IMR-90 (cell line): ENCODE measurements at regions not wholly inside any gene's neighbourhood (a gene's known extent, or its start where the extent isn't known, plus 50 kb on each side); places are given as distances from the start of the nearest gene placed in this dataset. TPM values are rescaled to one million over a fixed set of nuclear protein-coding genes. Genes with fewer than 3 reads are reported as not detected.

Experiments
- ATAC-seq: fragments of 200-7000 bp; cut with Tn5 transposase; 2 replicates; pipeline ENCODE4 v1.9.1; 2020; ENCODE audit warnings: low read depth, mild to moderate bottlenecking, moderate library complexity
- BruUV-seq: library from RNA; stranded (reverse); fragments of 400-500 nt; replicated peaks from 2 replicates; lab custom pipeline; 2021; lab: Mats Ljungman, UMichigan
- CTCF ChIA-PET: fragments of 300-600 bp; formaldehyde crosslinking; extraction: SDS; loops from one replicate; lab custom pipeline; 2021; ENCODE audit warnings: antibody characterized with exemption; lab: Yijun Ruan, JAX
- POLR2A ChIA-PET: fragments of 300-600 bp; sonication (Branson Sonifier 250); formaldehyde crosslinking; loops from one replicate; lab custom pipeline; 2022; ENCODE audit warnings: antibody characterized with exemption; ENCODE audit not compliant: unreplicated experiment; lab: Charles Lee
- DNase-seq: peaks from one replicate; pipeline ENCODE4 v3.0.0; 2013
- H2AFZ ChIP-seq: replicated peaks from 2 replicates; pipeline ENCODE3; 2013; ENCODE audit warnings: low read length, mild to moderate bottlenecking; ENCODE audit not compliant: poor library complexity
- H2AK5ac ChIP-seq: 2 replicates; pipeline ENCODE4 v1.6.1; 2013; ENCODE audit warnings: low read depth, low read length, inconsistent platforms
- H2AK9ac ChIP-seq: replicated peaks from 2 replicates; pipeline ENCODE3; 2013; ENCODE audit warnings: mild to moderate bottlenecking, low read depth, low read length, moderate library complexity; ENCODE audit not compliant: poor library complexity
- H2BK120ac ChIP-seq: 2 replicates; pipeline ENCODE4 v1.6.1; 2013; ENCODE audit warnings: low read depth, low read length, inconsistent platforms
- H2BK15ac ChIP-seq: 3 replicates; pipeline ENCODE4 v1.6.1; 2013; ENCODE audit warnings: low read depth, low read length, inconsistent platforms
- H2BK20ac ChIP-seq: 2 replicates; pipeline ENCODE4 v1.6.1; 2013; ENCODE audit warnings: low read depth, mild to moderate bottlenecking, inconsistent platforms, low read length, moderate library complexity
- H2BK5ac ChIP-seq: 2 replicates; pipeline ENCODE4 v1.6.1; 2013; ENCODE audit warnings: mild to moderate bottlenecking, low read depth, low read length, inconsistent platforms; ENCODE audit not compliant: poor library complexity, severe bottlenecking
- H3K14ac ChIP-seq: replicated peaks from 2 replicates; pipeline ENCODE4 v1.6.1; 2013; ENCODE audit warnings: low read depth, low read length, inconsistent platforms
- H3K18ac ChIP-seq: 2 replicates; pipeline ENCODE4 v1.6.1; 2013; ENCODE audit warnings: low read depth, low read length, control low read depth
- H3K23ac ChIP-seq: 2 replicates; pipeline ENCODE4 v1.6.1; 2013; ENCODE audit warnings: low read depth, low read length, inconsistent platforms
- H3K27ac ChIP-seq: 2 replicates; pipeline ENCODE4 v1.5.1; 2013; ENCODE audit warnings: mild to moderate bottlenecking, control low read depth, low read length; ENCODE audit not compliant: insufficient read depth
- H3K27me3 ChIP-seq: 2 replicates; pipeline ENCODE4 v1.6.1; 2013; ENCODE audit warnings: low read length; ENCODE audit not compliant: control insufficient read depth, insufficient read depth
- H3K36me3 ChIP-seq: 2 replicates; pipeline ENCODE4 v1.6.1; 2013; ENCODE audit warnings: low read length, mixed read lengths; ENCODE audit not compliant: control insufficient read depth, insufficient read depth
- H3K4ac ChIP-seq: 2 replicates; pipeline ENCODE4 v1.6.1; 2013; ENCODE audit warnings: low read depth, low read length, inconsistent platforms
- H3K4me1 ChIP-seq: 2 replicates; pipeline ENCODE4 v1.6.1; 2013; ENCODE audit warnings: low read length, mixed read lengths; ENCODE audit not compliant: control insufficient read depth, insufficient read depth
- H3K4me2 ChIP-seq: 2 replicates; pipeline ENCODE4 v1.6.1; 2013; ENCODE audit warnings: low read depth, mild to moderate bottlenecking, control low read depth, low read length, moderate library complexity
- H3K4me3 ChIP-seq: 2 replicates; pipeline ENCODE4 v1.5.1; 2013; ENCODE audit warnings: low read depth, mild to moderate bottlenecking, control low read depth, low read length, moderate library complexity; ENCODE audit not compliant: insufficient read depth
- H3K56ac ChIP-seq: 2 replicates; pipeline ENCODE4 v1.6.1; 2013; ENCODE audit warnings: low read length, inconsistent platforms; ENCODE audit not compliant: insufficient read depth; ENCODE audit errors: extremely low read depth
- H3K79me1 ChIP-seq, 2 experiments: 2 replicates each; pipeline ENCODE4 v1.6.1; 2013; ENCODE audit warnings: low read length in 2 of 2, inconsistent platforms in 1 of 2, low read depth in 1 of 2
- H3K9ac ChIP-seq: 2 replicates; pipeline ENCODE4 v1.6.1; 2013; ENCODE audit warnings: low read depth, low read length, control low read depth
- H3K9me1 ChIP-seq: 2 replicates; pipeline ENCODE4 v1.6.1; 2013; ENCODE audit warnings: low read length, inconsistent platforms; ENCODE audit not compliant: insufficient read depth
- H3K9me3 ChIP-seq: 2 replicates; pipeline ENCODE4 v1.6.1; 2013; ENCODE audit warnings: low read length; ENCODE audit not compliant: control insufficient read depth, insufficient read depth
- H4K20me1 ChIP-seq: 2 replicates; pipeline ENCODE4 v1.6.1; 2013; ENCODE audit warnings: low read length, inconsistent platforms; ENCODE audit not compliant: insufficient read depth
- H4K5ac ChIP-seq: 2 replicates; pipeline ENCODE4 v1.6.1; 2013; ENCODE audit warnings: mild to moderate bottlenecking, low read depth, low read length, control low read depth
- H4K8ac ChIP-seq, 2 experiments: 2 replicates each; pipeline ENCODE4 v1.6.1; 2013; ENCODE audit warnings: low read depth in 2 of 2, low read length in 2 of 2, control low read depth in 1 of 2, inconsistent platforms in 1 of 2
- H4K91ac ChIP-seq: 2 replicates; pipeline ENCODE4 v1.6.1; 2013; ENCODE audit warnings: low read depth, low read length, inconsistent platforms; ENCODE audit not compliant: insufficient read depth
- RCOR1 ChIP-seq: IDR thresholded peaks from 2 replicates; pipeline ENCODE4 v1.6.1; 2012; ENCODE audit warnings: mild to moderate bottlenecking, low read length, improper control_type of control experiment; ENCODE audit not compliant: insufficient replicate concordance
- WGBS, 2 experiments: methylation state at CpG; one replicate each; pipeline versions ENCODE4 v1.1.5 to v1.1.7; 2013; ENCODE audit warnings: missing lambda C conversion rate in 2 of 2; ENCODE audit not compliant: insufficient read length in 1 of 2; ENCODE audit errors: extremely low coverage in 2 of 2; 5-methylcytosine and 5-hydroxymethylcytosine counted together
- dilution Hi-C: fragments of 300-500 bp; cut with HindIII; formaldehyde crosslinking; loops from one replicate; pipeline ENCODE4 v1.14.3; 2018; ENCODE audit warnings: low sequenced_read_pairs; ENCODE audit not compliant: unreplicated experiment
- in situ Hi-C: fragments of 300-500 bp; cut with MboI; formaldehyde crosslinking; loops from 3 replicates; pipeline ENCODE4 v1.14.3; 2019; ENCODE audit warnings: low sequenced_read_pairs, inconsistent platforms, mixed read lengths
- intact Hi-C: fragments of 100-400 bp; cut with micrococcal nuclease; formaldehyde crosslinking; loops from 2 replicates; pipeline ENCODE4 v1.10.0; 2022
- microRNA-seq, 2 experiments: library from miRNA; stranded (forward) in 1 of 2; unstranded in 1 of 2; fragments of 10-50 nt in 1 of 2; fragments of <30 nt in 1 of 2; gene quantifications in 1 of 2; microRNA quantifications in 1 of 2; one replicate each; pipeline versions ENCODE3 to v1.1.0; 2013 to 2020; ENCODE audit not compliant: insufficient read depth in 1 of 2, insufficient read length in 1 of 2, unreplicated experiment in 1 of 2
- small RNA-seq, 5 experiments: library from RNA; depleted of rRNA; stranded (forward); fragments of <200 nt; gene quantifications; one replicate each; pipeline ENCODE3, GENCODE V24; 2012

DNA sequence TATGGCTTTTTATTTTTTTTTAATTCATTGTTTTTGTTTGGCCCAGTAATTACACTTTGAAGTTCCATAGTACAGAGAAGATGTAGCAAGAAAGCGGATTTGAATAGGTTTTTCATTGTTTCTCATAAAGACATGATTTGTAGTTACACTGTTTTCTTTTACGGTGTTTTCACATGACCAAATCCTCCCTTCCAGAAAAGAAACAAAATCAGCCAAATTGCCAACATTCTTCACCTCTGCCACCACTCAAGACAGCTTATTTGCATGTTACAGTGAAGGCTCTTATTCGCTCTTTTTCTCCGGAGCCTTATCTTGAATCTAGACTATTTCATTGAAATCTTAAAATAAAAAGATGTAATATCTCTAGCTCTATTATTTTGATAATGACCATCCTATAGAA, 50.9 kb upstream of the KCNH5 start:
- no peak overlapping the region for H3K56ac ChIP-seq
- H4K20me1 ChIP-seq, result no peaks in the 10 kb centered on the region
- H3K4me3 ChIP-seq, result no peak overlapping the region
- H2BK5ac ChIP-seq, result no peak overlapping the region
- no peak overlapping the region for H3K18ac ChIP-seq
- no peaks in the 10 kb centered on the region for H3K9me1 ChIP-seq
- DNase-seq (no peak), ATAC-seq (no peak)
- no peak overlapping the region for H3K23ac ChIP-seq
- dilution Hi-C loops (no loop called here), in situ Hi-C loops (no loop called here), intact Hi-C loops (no loop called here)
- WGBS, 2 experiments, result no CpG with 5 or more reads among the region's 4 CpGs
- H2AFZ ChIP-seq, result no peak overlapping the region
- H4K8ac ChIP-seq, result no peak overlapping the region
- no peaks in the 10 kb centered on the region for H3K36me3 ChIP-seq
- H3K27me3 ChIP-seq, result no peaks in the 10 kb centered on the region
- ChIA-PET CTCF (no interaction called here), POLR2A (no interaction called here)
- H2BK15ac ChIP-seq, result no peak overlapping the region
- no peaks in the 10 kb centered on the region for H3K79me1 ChIP-seq
- H4K5ac ChIP-seq, result no peak overlapping the region
- no TSS peak for BruUV-seq
- no peak overlapping the region for H2AK9ac ChIP-seq
- no peak overlapping the region for H3K14ac ChIP-seq
- no peak overlapping the region for H3K9ac ChIP-seq
- no peak for TF ChIP-seq RCOR1
- no peak overlapping the region for H3K4ac ChIP-seq
- H3K9me3 ChIP-seq, result no peaks in the 10 kb centered on the region
- H4K91ac ChIP-seq, result no peak overlapping the region
- H2BK20ac ChIP-seq, result no peak overlapping the region
- no peak overlapping the region for H3K27ac ChIP-seq
- no peak overlapping the region for H2BK120ac ChIP-seq
- H3K4me2 ChIP-seq, result no peak overlapping the region
- no peaks in the 10 kb centered on the region for H3K4me1 ChIP-seq
- no peak overlapping the region for H2AK5ac ChIP-seq

Small RNA genes lying in the stretch of these regions (microRNA-seq; reads per million reads assigned to microRNA genes)
- gene PARP1P2 (ENCODE audit: insufficient read depth, insufficient read length), result not detected

Small RNA genes lying in the stretch of these regions (small RNA-seq; reads per million reads assigned to genes)
- 0 reads per million in 5 experiments for gene PARP1P2
